ENCODE measurements at regions not wholly inside any gene's neighbourhood (a gene's known extent, or its start where the extent isn't known, plus 50 kb on each side); places are given as distances from the start of the nearest gene placed in this dataset.
"Not testable (repeated sequence)": the region's sequence is repeated elsewhere in the genome, so short reads cannot be mapped to it uniquely, and the experiment has no call there.

DNA sequence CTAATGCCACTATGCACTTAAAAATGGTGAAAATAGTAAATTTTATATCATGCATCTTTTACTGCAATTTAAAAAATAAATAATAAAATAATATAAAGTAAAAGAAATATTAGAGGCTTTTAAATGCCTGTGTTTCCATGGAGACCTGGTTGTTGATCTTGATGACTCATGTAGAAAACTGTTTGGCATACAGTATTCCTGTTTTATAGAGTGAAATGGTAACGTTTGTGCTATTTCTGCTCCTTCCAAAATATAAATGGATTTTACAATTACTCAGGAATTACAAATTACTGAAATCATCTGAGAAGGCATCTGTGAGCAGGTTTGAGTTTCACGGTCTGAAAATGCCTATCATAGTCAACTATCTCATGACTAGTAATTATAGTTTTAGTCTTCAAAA is 98.4 kb upstream of the USP25 start:
- no peak overlapping the region for H3K4me3 ChIP-seq (ENCODE audit: insufficient read depth, low read depth, low read length, poor library complexity, severe bottlenecking)
- H3K9me3 ChIP-seq (ENCODE audit: control insufficient read depth, low read length), result no peaks in the 10 kb centered on the region
- DNase-seq, result no peak
- no peaks in the 10 kb centered on the region for H3K27me3 ChIP-seq (replicated peaks; ENCODE audit: control insufficient read depth, insufficient read depth, low read length, poor library complexity, severe bottlenecking)
- H3K27ac ChIP-seq (ENCODE audit: insufficient read depth, low read length, poor library complexity, severe bottlenecking), result no peak overlapping the region
- no peaks in the 10 kb centered on the region for H3K4me1 ChIP-seq (ENCODE audit: control insufficient read depth, insufficient read depth, low read length, poor library complexity, severe bottlenecking)
- H3K36me3 ChIP-seq (ENCODE audit: control insufficient read depth, insufficient read depth, low read length), result no peaks in the 10 kb centered on the region

DNA sequence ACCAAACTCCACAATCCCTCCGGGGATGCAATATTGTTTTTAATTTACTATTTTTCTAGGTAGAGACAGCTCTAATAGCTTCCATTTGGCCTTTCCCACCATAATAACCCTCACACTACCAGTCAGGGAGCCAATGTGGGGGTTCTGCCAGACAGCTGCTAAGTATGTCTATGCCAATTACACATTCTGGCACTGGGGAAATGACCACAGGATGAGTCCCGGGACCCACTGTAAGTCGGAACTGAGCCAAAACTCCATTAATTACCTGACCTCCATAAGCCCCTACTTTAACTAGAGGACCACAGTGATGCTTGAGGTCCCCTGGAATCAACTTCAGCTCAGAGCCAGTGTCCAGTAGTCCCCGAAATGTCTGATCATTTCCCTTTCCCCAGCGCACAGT is 95.2 kb upstream of the USP25 start:
- H3K36me3 ChIP-seq (ENCODE audit: control insufficient read depth, insufficient read depth, low read length); H3K27ac ChIP-seq (ENCODE audit: insufficient read depth, low read length, poor library complexity, severe bottlenecking); H3K4me3 ChIP-seq (ENCODE audit: insufficient read depth, low read depth, low read length, poor library complexity, severe bottlenecking); DNase-seq; H3K9me3 ChIP-seq (ENCODE audit: control insufficient read depth, low read length); H3K27me3 ChIP-seq (replicated peaks; ENCODE audit: control insufficient read depth, insufficient read depth, low read length, poor library complexity, severe bottlenecking); H3K4me1 ChIP-seq (ENCODE audit: control insufficient read depth, insufficient read depth, low read length, poor library complexity, severe bottlenecking): not testable (repeated sequence)

DNA sequence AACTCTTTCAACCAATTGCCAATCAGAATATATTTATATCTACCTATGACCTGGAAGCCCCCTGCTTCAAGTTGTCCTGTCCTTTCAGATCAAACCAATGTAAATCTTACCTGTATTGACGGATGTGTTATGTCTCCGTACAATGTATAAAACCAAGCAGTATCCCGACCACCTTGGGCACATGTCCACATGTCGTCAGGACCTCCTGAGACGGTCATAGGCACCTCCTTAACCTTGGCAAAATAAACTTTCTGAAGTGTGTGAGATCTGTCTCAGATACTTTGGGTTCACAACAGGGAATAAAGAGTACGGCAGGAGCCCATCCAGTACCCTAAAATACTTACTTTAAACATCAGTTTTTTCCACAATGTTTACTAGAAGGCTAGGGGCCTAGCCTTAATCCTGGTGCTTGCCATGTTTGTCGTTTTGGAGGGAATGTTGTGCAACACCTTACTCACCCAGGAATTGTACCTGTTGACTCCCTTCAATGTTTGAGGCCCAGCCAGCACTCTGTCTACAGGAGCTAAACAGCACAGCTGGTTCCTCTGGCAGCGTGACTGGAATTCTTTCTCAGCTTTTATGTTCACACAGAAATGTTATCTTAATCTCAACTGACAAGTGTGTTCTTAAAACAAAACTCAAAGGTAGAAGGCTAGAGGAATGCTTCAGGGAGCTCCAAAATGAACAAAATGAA is 90.8 kb upstream of the USP25 start:
- Histone ChIP-seq H3K9me3 (ENCODE audit: control insufficient read depth, low read length) (no peaks in the 10 kb centered on the region), H3K27me3 (replicated peaks; ENCODE audit: control insufficient read depth, insufficient read depth, low read length, poor library complexity, severe bottlenecking) (no peaks in the 10 kb centered on the region), H3K4me3 (ENCODE audit: insufficient read depth, low read depth, low read length, poor library complexity, severe bottlenecking) (no peak overlapping the region), H3K27ac (ENCODE audit: insufficient read depth, low read length, poor library complexity, severe bottlenecking) (no peak overlapping the region), H3K36me3 (ENCODE audit: control insufficient read depth, insufficient read depth, low read length) (no peaks in the 10 kb centered on the region), H3K4me1 (ENCODE audit: control insufficient read depth, insufficient read depth, low read length, poor library complexity, severe bottlenecking) (no peaks in the 10 kb centered on the region)
- DNase-seq, result no peak

DNA sequence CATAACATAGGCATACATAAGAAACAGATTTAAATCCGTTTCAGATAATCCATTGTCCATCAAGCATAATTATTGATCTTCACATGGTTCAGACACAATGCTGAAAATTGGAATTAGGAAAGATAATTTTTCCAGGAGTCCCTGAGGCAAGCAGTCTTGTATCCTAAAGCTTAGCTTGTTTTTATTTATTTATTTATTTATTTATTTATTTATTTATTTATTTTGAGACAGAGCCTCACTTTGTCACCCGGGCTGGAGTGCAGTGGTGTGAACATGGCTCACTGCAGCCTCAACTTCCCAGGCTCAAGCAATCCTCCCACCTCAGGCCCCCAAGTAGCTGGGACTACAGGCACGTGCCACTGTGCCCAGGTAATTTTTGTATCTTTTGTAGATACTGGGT is 89.7 kb upstream of the USP25 start:
- H3K9me3 ChIP-seq (ENCODE audit: control insufficient read depth, low read length); H3K4me3 ChIP-seq (ENCODE audit: insufficient read depth, low read depth, low read length, poor library complexity, severe bottlenecking): not testable (repeated sequence)

DNA sequence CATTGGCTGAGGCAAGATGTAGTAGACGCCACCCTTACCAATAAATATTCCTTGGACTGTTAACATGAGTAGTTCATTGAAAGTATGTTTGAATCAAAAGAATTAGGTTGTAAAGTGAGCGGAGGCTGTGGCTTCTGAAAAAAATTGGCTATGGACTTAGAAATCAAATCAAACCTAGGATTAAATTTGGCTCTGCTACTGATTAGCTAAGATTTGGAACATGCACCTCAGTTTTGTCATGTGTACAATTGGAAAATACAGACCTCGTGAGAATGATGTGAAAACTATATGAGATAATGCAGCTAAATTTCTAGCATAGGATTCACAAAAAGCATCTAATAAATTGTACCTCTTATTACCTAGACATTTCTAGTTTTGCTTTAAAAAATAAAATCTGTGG is 85.3 kb upstream of the USP25 start:
- Histone ChIP-seq H3K4me3 (ENCODE audit: insufficient read depth, low read depth, low read length, poor library complexity, severe bottlenecking) (no peak overlapping the region), H3K36me3 (ENCODE audit: control insufficient read depth, insufficient read depth, low read length) (no peaks in the 10 kb centered on the region), H3K27ac (ENCODE audit: insufficient read depth, low read length, poor library complexity, severe bottlenecking) (no peak overlapping the region), H3K27me3 (replicated peaks; ENCODE audit: control insufficient read depth, insufficient read depth, low read length, poor library complexity, severe bottlenecking) (no peaks in the 10 kb centered on the region), H3K4me1 (ENCODE audit: control insufficient read depth, insufficient read depth, low read length, poor library complexity, severe bottlenecking) (no peaks in the 10 kb centered on the region), H3K9me3 (ENCODE audit: control insufficient read depth, low read length) (no peaks in the 10 kb centered on the region)
- no peak for DNase-seq

More for the DNA sequence above, 89.7 kb upstream of the USP25 start:
- not testable (repeated sequence) for H3K36me3 ChIP-seq (ENCODE audit: control insufficient read depth, insufficient read depth, low read length); H3K4me1 ChIP-seq (ENCODE audit: control insufficient read depth, insufficient read depth, low read length, poor library complexity, severe bottlenecking); H3K27me3 ChIP-seq (replicated peaks; ENCODE audit: control insufficient read depth, insufficient read depth, low read length, poor library complexity, severe bottlenecking); DNase-seq; H3K27ac ChIP-seq (ENCODE audit: insufficient read depth, low read length, poor library complexity, severe bottlenecking)

DNA sequence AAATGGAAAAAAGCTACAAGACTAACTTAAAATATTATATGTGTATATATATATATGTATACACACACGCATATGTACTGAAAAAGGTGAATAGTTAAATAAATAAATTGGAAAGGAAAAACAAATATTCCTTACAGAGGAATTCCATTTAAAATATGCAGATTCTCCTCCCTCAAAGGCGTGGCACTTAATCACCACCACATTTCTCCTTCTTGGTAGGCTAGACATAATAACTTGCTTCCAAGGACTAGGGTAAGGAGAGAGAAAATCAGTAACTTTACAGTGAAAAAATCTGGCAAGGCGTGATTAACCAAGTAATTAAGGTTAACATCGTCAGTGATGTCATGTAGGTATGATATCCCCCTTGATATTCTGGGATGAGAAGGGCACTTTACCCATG is 84.0 kb upstream of the USP25 start:
- DNase-seq, result no peak
- H3K4me3 ChIP-seq (ENCODE audit: insufficient read depth, low read depth, low read length, poor library complexity, severe bottlenecking), result no peak overlapping the region
- H3K4me1 ChIP-seq (ENCODE audit: control insufficient read depth, insufficient read depth, low read length, poor library complexity, severe bottlenecking), result no peaks in the 10 kb centered on the region
- no peaks in the 10 kb centered on the region for H3K36me3 ChIP-seq (ENCODE audit: control insufficient read depth, insufficient read depth, low read length)
- no peak overlapping the region for H3K27ac ChIP-seq (ENCODE audit: insufficient read depth, low read length, poor library complexity, severe bottlenecking)
- no peaks in the 10 kb centered on the region for H3K27me3 ChIP-seq (replicated peaks; ENCODE audit: control insufficient read depth, insufficient read depth, low read length, poor library complexity, severe bottlenecking)
- no peaks in the 10 kb centered on the region for H3K9me3 ChIP-seq (ENCODE audit: control insufficient read depth, low read length)

DNA sequence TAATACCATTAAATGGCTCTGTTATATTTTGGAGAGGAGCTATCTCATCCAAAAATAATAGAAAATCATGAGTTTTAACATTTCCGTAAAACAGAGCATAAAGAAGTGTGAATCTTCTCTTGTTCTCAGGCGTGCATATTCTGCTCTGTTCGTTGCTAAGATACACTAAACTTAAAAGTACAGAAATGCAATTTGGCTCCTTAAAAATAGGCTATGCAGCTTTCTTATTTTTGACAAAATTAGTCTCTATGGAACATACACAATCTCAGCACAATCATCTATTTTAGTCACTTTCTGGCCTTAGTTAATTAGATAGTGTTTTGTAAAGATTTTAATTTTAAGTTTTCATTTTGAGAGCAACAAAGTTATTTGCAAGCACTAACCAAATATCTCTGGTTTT is 79.0 kb upstream of the USP25 start:
- H3K4me1 ChIP-seq (ENCODE audit: control insufficient read depth, insufficient read depth, low read length, poor library complexity, severe bottlenecking), result no peaks in the 10 kb centered on the region
- no peaks in the 10 kb centered on the region for H3K9me3 ChIP-seq (ENCODE audit: control insufficient read depth, low read length)
- H3K27ac ChIP-seq (ENCODE audit: insufficient read depth, low read length, poor library complexity, severe bottlenecking), result no peak overlapping the region
- DNase-seq, result no peak
- H3K4me3 ChIP-seq (ENCODE audit: insufficient read depth, low read depth, low read length, poor library complexity, severe bottlenecking), result no peak overlapping the region
- H3K36me3 ChIP-seq (ENCODE audit: control insufficient read depth, insufficient read depth, low read length), result no peaks in the 10 kb centered on the region
- H3K27me3 ChIP-seq (replicated peaks; ENCODE audit: control insufficient read depth, insufficient read depth, low read length, poor library complexity, severe bottlenecking), result no peaks in the 10 kb centered on the region

DNA sequence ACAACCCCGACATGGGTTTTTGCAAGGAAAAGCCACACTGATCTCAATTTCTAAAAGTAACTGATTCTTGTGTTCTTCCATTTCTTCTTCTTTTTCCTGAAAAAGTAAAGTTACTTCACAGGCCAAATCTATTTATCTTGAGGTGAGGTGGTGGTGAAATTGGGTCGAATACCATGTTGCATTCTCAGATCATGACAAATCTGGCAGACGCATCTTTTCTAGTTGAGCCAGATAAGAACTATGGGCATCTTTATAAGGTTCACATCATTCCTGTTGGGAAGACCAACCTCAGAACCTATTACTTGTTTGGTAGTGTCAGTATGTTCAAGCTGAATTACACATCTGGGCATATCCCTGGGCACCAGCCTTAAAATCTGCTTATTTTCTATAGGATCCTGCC is 78.6 kb upstream of the USP25 start:
- no peak for DNase-seq
- no peaks in the 10 kb centered on the region for H3K27me3 ChIP-seq (replicated peaks; ENCODE audit: control insufficient read depth, insufficient read depth, low read length, poor library complexity, severe bottlenecking)

DNA sequence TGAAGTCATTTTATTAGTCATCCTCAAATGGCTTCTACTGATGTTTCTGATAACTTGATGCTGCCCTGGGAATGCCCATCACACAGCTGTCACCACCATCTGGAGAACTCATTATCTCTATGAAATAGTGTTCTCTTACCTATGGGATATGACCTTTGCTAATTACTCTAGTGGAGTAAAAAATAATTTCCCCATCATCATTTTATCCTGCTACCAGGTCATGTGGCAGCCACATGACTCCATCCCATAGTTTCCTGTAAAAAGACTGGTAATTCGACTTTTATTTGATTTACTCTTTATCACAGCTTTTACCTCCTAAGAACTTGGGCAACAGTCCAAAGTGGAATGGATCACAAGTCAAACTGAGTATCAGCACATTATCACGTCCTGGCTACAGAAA is 76.1 kb upstream of the USP25 start:
- H3K27ac ChIP-seq (ENCODE audit: insufficient read depth, low read length, poor library complexity, severe bottlenecking), result no peak overlapping the region
- DNase-seq, result no peak
- no peaks in the 10 kb centered on the region for H3K9me3 ChIP-seq (ENCODE audit: control insufficient read depth, low read length)
- H3K27me3 ChIP-seq (replicated peaks; ENCODE audit: control insufficient read depth, insufficient read depth, low read length, poor library complexity, severe bottlenecking), result no peaks in the 10 kb centered on the region
- no peak overlapping the region for H3K4me3 ChIP-seq (ENCODE audit: insufficient read depth, low read depth, low read length, poor library complexity, severe bottlenecking)
- no peaks in the 10 kb centered on the region for H3K4me1 ChIP-seq (ENCODE audit: control insufficient read depth, insufficient read depth, low read length, poor library complexity, severe bottlenecking)
- H3K36me3 ChIP-seq (ENCODE audit: control insufficient read depth, insufficient read depth, low read length), result no peaks in the 10 kb centered on the region

More for the DNA sequence above, 78.6 kb upstream of the USP25 start:
- H3K27ac ChIP-seq (ENCODE audit: insufficient read depth, low read length, poor library complexity, severe bottlenecking), result no peak overlapping the region
- H3K4me3 ChIP-seq (ENCODE audit: insufficient read depth, low read depth, low read length, poor library complexity, severe bottlenecking), result no peak overlapping the region
- no peaks in the 10 kb centered on the region for H3K9me3 ChIP-seq (ENCODE audit: control insufficient read depth, low read length)
- no peaks in the 10 kb centered on the region for H3K4me1 ChIP-seq (ENCODE audit: control insufficient read depth, insufficient read depth, low read length, poor library complexity, severe bottlenecking)
- no peaks in the 10 kb centered on the region for H3K36me3 ChIP-seq (ENCODE audit: control insufficient read depth, insufficient read depth, low read length)

DNA sequence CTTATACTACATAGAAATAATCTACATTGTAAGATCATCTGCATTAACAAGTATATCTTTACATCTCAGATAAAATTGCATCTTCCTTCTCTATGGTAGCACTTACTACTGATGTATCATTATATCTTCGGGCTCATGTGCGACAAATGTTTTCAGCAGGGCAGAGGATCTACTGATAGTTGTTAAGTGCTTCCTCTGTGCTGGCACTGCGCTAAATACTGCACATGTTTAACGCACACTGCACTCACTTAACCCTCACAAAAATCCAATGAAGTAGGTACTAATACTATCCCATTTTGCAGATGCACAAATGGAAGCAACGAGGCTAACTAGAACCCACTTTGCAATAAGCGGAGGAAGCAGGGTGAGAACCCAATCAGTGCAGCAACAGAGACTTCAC is 75.6 kb upstream of the USP25 start:
- no peak overlapping the region for H3K27ac ChIP-seq (ENCODE audit: insufficient read depth, low read length, poor library complexity, severe bottlenecking)
- no peaks in the 10 kb centered on the region for H3K27me3 ChIP-seq (replicated peaks; ENCODE audit: control insufficient read depth, insufficient read depth, low read length, poor library complexity, severe bottlenecking)
- no peaks in the 10 kb centered on the region for H3K9me3 ChIP-seq (ENCODE audit: control insufficient read depth, low read length)
- no peak overlapping the region for H3K4me3 ChIP-seq (ENCODE audit: insufficient read depth, low read depth, low read length, poor library complexity, severe bottlenecking)
- H3K36me3 ChIP-seq (ENCODE audit: control insufficient read depth, insufficient read depth, low read length), result no peaks in the 10 kb centered on the region
- no peak for DNase-seq
- no peaks in the 10 kb centered on the region for H3K4me1 ChIP-seq (ENCODE audit: control insufficient read depth, insufficient read depth, low read length, poor library complexity, severe bottlenecking)
